K562 (cell line): ENCODE measurements at regions not wholly inside any gene's neighbourhood (a gene's known extent, or its start where the extent isn't known, plus 50 kb on each side); places are given as distances from the start of the nearest gene placed in this dataset.

ENCODE experiments used
- ATAC-seq: fragments of 200-7000 bp; cut with Tn5 transposase; 3 replicates; pipeline ENCODE4 v1.9.1; 2020; ENCODE audit warnings: moderate library complexity
- BruUV-seq: library from RNA; stranded (reverse); fragments of 400-500 nt; replicated peaks from 2 replicates; lab custom pipeline; 2021; lab: Mats Ljungman, UMichigan
- CTCF ChIA-PET: fragments of 300-600 bp; formaldehyde crosslinking; extraction: SDS; loops from one replicate; lab custom pipeline; 2021; ENCODE audit warnings: low intra/inter-chr PET ratio; lab: Yijun Ruan, JAX
- POLR2A ChIA-PET: fragments of 300-600, 350-650 bp; sonication (Branson Sonifier 250); formaldehyde crosslinking; extraction: SDS; loops from one replicate; lab custom pipeline; 2021; ENCODE audit warnings: antibody characterized with exemption, inconsistent platforms; lab: Yijun Ruan, JAX
- DNase-seq, 4 experiments: peaks; one replicate each; pipeline versions ENCODE4 v3.0.0 to v3.0.0-alpha.2; 2011 to 2018; ENCODE audit warnings: low spot score in 3 of 4, mixed read lengths in 3 of 4; ENCODE audit errors: extremely low read depth in 1 of 4
- FAIRE-seq: peaks from 2 replicates; lab custom pipeline; 2011; peaks lifted over from hg19 to GRCh38; lab: Jason Lieb, UNC
- H2AFZ ChIP-seq: 2 replicates; pipeline ENCODE4 v1.6.0; 2011; ENCODE audit warnings: low read depth, low read length, control low read depth, inconsistent platforms
- H3K27ac ChIP-seq: fragments of 200-600 bp; 3 replicates; pipeline ENCODE4 v1.8.0; 2011; ENCODE audit warnings: low read depth, mild to moderate bottlenecking, control low read depth, inconsistent platforms, low read length, moderate library complexity, mixed read lengths; ENCODE audit errors: extremely low read depth
- H3K27me3 ChIP-seq, 2 experiments: fragments of 300-600 bp in 1 of 2; 2 replicates in 1 of 2; 3 replicates in 1 of 2; pipeline versions ENCODE4 v1.6.0 to v1.8.0; 2011; ENCODE audit warnings: inconsistent platforms in 2 of 2, low read length in 2 of 2, mild to moderate bottlenecking in 1 of 2, mixed read lengths in 1 of 2, moderate library complexity in 1 of 2; ENCODE audit not compliant: control insufficient read depth in 2 of 2, insufficient read depth in 2 of 2
- H3K36me3 ChIP-seq: fragments of 300-600 bp; 3 replicates; pipeline ENCODE4 v1.8.0; 2011; ENCODE audit warnings: mild to moderate bottlenecking, low read length, inconsistent platforms; ENCODE audit not compliant: control insufficient read depth, insufficient read depth
- H3K4me1 ChIP-seq, 2 experiments: fragments of 200-600 bp in 1 of 2; replicated peaks in 1 of 2; 2 replicates in 1 of 2; 3 replicates in 1 of 2; pipeline versions ENCODE4 v1.5.1 to v1.8.0; 2011; ENCODE audit warnings: inconsistent platforms in 2 of 2, low read length in 2 of 2, mild to moderate bottlenecking in 1 of 2, mixed read lengths in 1 of 2, moderate library complexity in 1 of 2; ENCODE audit not compliant: control insufficient read depth in 2 of 2, insufficient read depth in 2 of 2
- H3K4me2 ChIP-seq: 2 replicates; pipeline ENCODE4 v1.6.1; 2011; ENCODE audit warnings: low read length, control low read depth, inconsistent platforms, mixed read lengths; ENCODE audit not compliant: insufficient read depth
- H3K4me3 ChIP-seq: fragments of 200-600 bp; sonication (generic), shearing (Covaris generic); 2 replicates; pipeline ENCODE4 v1.5.1; 2016; ENCODE audit warnings: control low read depth, inconsistent platforms
- H3K79me2 ChIP-seq: fragments of 200-600 bp; 3 replicates; pipeline ENCODE4 v1.8.0; 2011; ENCODE audit warnings: low read length, inconsistent platforms; ENCODE audit not compliant: control insufficient read depth, insufficient read depth
- H3K9ac ChIP-seq, 2 experiments: 2 replicates each; pipeline versions ENCODE4 v1.6.0 to v1.6.1; 2011; ENCODE audit warnings: low read depth in 2 of 2, low read length in 2 of 2, control low read depth in 1 of 2, inconsistent platforms in 1 of 2, mild to moderate bottlenecking in 1 of 2, mixed read lengths in 1 of 2; ENCODE audit not compliant: insufficient read depth in 1 of 2
- H3K9me1 ChIP-seq: one replicate; pipeline ENCODE4 v1.6.0; 2011; ENCODE audit warnings: inconsistent platforms, mild to moderate bottlenecking, low read length, moderate library complexity; ENCODE audit not compliant: control insufficient read depth, insufficient read depth
- H3K9me3 ChIP-seq: replicated peaks from 2 replicates; pipeline ENCODE4 v1.5.1; 2011; ENCODE audit warnings: low read depth, low read length, inconsistent platforms; ENCODE audit not compliant: control insufficient read depth, insufficient read depth
- H4K20me1 ChIP-seq: replicated peaks from 2 replicates; pipeline ENCODE4 v1.6.1; 2011; ENCODE audit warnings: low read length, inconsistent platforms, mixed read lengths; ENCODE audit not compliant: control insufficient read depth, insufficient read depth
- E2F3 ChIP-seq: fragments of 250-450 bp; sonication (Bioruptor Pico); IDR thresholded peaks from 2 replicates; pipeline ENCODE4 v1.4.0; 2020; ENCODE audit warnings: mild to moderate bottlenecking
- ZBTB9 ChIP-seq: fragments of 450-650 bp; formaldehyde crosslinking; IDR thresholded peaks from 2 replicates; pipeline ENCODE4 v1.4.0; 2020; ENCODE audit warnings: mild to moderate bottlenecking, moderate library complexity
- ZFP36 ChIP-seq: fragments of 150-350 bp; IDR thresholded peaks from 2 replicates; pipeline ENCODE4 v1.6.1; 2018; ENCODE audit warnings: low read length, low read depth; ENCODE audit not compliant: partially characterized antibody
- ZNF398 ChIP-seq: fragments of 250-450 bp; sonication (Bioruptor Pico); IDR thresholded peaks from 2 replicates; pipeline ENCODE4 v1.8.0; 2021; ENCODE audit warnings: moderate library complexity, mild to moderate bottlenecking, inconsistent platforms
- ZNF785 ChIP-seq: fragments of 250-450 bp; sonication (Bioruptor Pico); IDR thresholded peaks from 2 replicates; pipeline ENCODE4 v1.4.0; 2020; ENCODE audit warnings: mild to moderate bottlenecking
- WGBS: fragments of 100-300 bp; shearing (Covaris generic); methylation state at CpG from one replicate; pipeline ENCODE4 v1.1.6; 2016; ENCODE audit warnings: low coverage, mixed read lengths; ENCODE audit not compliant: insufficient coverage; ENCODE audit errors: missing lambda C conversion rate; 5-methylcytosine and 5-hydroxymethylcytosine counted together
- in situ Hi-C: fragments of 300-500 bp; cut with MboI; formaldehyde crosslinking; loops from 4 replicates; pipeline ENCODE4 v1.15.0; 2018; ENCODE audit warnings: inconsistent platforms, mixed read lengths
- intact Hi-C: fragments of 100-400 bp; cut with micrococcal nuclease; formaldehyde crosslinking; loops from 2 replicates; pipeline ENCODE4 v1.14.2; 2022

- ATAC-seq (no peak), DNase-seq (no peak), FAIRE-seq (no peak)
- no peak for TF ChIP-seq ZFP36
- TF ChIP-seq ZNF398 (CRISPR knock-in tag): no peak
- TF ChIP-seq ZNF785 (CRISPR knock-in tag): no peak
- no peak for TF ChIP-seq E2F3 (CRISPR knock-in tag)
- TF ChIP-seq ZBTB9: no peak
- Histone ChIP-seq H3K9me1 (no peaks in the 10 kb centered on the region), H4K20me1 (no peaks in the 10 kb centered on the region), H2AFZ (no peak overlapping the region), H3K4me1 (no peaks in the 10 kb centered on the region), H3K4me3 (no peak overlapping the region), H3K4me2 (no peak overlapping the region), H3K27ac (no peak overlapping the region), H3K9me3 (no peaks in the 10 kb centered on the region), H3K27me3 (no peaks in the 10 kb centered on the region), H3K79me2 (no peaks in the 10 kb centered on the region), H3K36me3 (no peaks in the 10 kb centered on the region), H3K9ac (no peak overlapping the region)
- WGBS: 0% methylated on average over 1 of the region's 1 CpG
- POLR2A ChIA-PET: no interaction called here
- intact Hi-C loops: no loop called here
- no TSS peak for BruUV-seq
- in situ Hi-C loops: no loop called here
- CTCF ChIA-PET: no interaction called here
These were observed 167.9 kb upstream of the MOCS2 start for GRCh38 chr5:53277491-53277890.
